ENCODE measurements at regions not wholly inside any gene's neighbourhood (a gene's known extent, or its start where the extent isn't known, plus 50 kb on each side); places are given as distances from the start of the nearest gene placed in this dataset.

- CTCF ChIA-PET = interaction anchor here (0.6 kb wide), 1 partner anchor 508 kb away, joined by 3 read pairs; no protein-coding TSS in a partner anchor
- H3K9me3 Mint-ChIP-seq (ENCODE audit: low read depth, unreplicated experiment) = peaks cover 9% of the 10 kb centered on the region
- no peak for TF ChIP-seq CTCF (IDR thresholded peaks at IDR 0.05; ENCODE audit: unreplicated experiment)
- peaks cover 6% of the 10 kb centered on the region for H3K4me1 Mint-ChIP-seq (ENCODE audit: low read depth, unreplicated experiment)
- intact Hi-C loops (cut with micrococcal nuclease; ENCODE audit: unreplicated experiment) = no loop called here
- H3K4me3 Mint-ChIP-seq (ENCODE audit: low read depth, unreplicated experiment) = no peak overlapping the region
- BruUV-seq (replicated peaks) = no TSS peak
- H3K27ac Mint-ChIP-seq (ENCODE audit: unreplicated experiment) = no peak overlapping the region
- no peaks in the 10 kb centered on the region for H3K27me3 Mint-ChIP-seq (ENCODE audit: unreplicated experiment)
- no peak for DNase-seq
- H3K36me3 Mint-ChIP-seq (ENCODE audit: insufficient read depth, unreplicated experiment) = no peaks in the 10 kb centered on the region
Observed at GRCh38 chr18:14927701-14928100, 179.7 kb downstream of the ANKRD30B start.

GRCh38 chr18:14928396-14928795, 180.4 kb downstream of the ANKRD30B start:
- intact Hi-C loops (cut with micrococcal nuclease; ENCODE audit: unreplicated experiment) = no loop called here
- peak; percentile 11 for DNase-seq
- H3K9me3 Mint-ChIP-seq (ENCODE audit: low read depth, unreplicated experiment) = peaks cover 9% of the 10 kb centered on the region

GRCh38 chr18:14930076-14930475, 182.1 kb downstream of the ANKRD30B start:
- Mint-ChIP-seq H3K27ac (ENCODE audit: unreplicated experiment) (no peak overlapping the region), H3K4me1 (ENCODE audit: low read depth, unreplicated experiment) (peaks cover 6% of the 10 kb centered on the region), H3K4me3 (ENCODE audit: low read depth, unreplicated experiment) (no peak overlapping the region), H3K27me3 (ENCODE audit: unreplicated experiment) (no peaks in the 10 kb centered on the region), H3K9me3 (ENCODE audit: low read depth, unreplicated experiment) (peaks cover 5% of the 10 kb centered on the region), H3K36me3 (ENCODE audit: insufficient read depth, unreplicated experiment) (no peaks in the 10 kb centered on the region)
- intact Hi-C loops (cut with micrococcal nuclease; ENCODE audit: unreplicated experiment) = no loop called here
- BruUV-seq (replicated peaks) = no TSS peak
- no peak for DNase-seq
- TF ChIP-seq CTCF (IDR thresholded peaks at IDR 0.05; ENCODE audit: unreplicated experiment) = no peak
- CTCF ChIA-PET = no interaction called here

More at GRCh38 chr18:14928396-14928795, 180.4 kb downstream of the ANKRD30B start:
- Mint-ChIP-seq H3K27ac (ENCODE audit: unreplicated experiment) (no peak overlapping the region), H3K27me3 (ENCODE audit: unreplicated experiment) (no peaks in the 10 kb centered on the region), H3K4me1 (ENCODE audit: low read depth, unreplicated experiment) (peaks cover 6% of the 10 kb centered on the region), H3K4me3 (ENCODE audit: low read depth, unreplicated experiment) (no peak overlapping the region), H3K36me3 (ENCODE audit: insufficient read depth, unreplicated experiment) (no peaks in the 10 kb centered on the region)
- no TSS peak for BruUV-seq (replicated peaks)
- TF ChIP-seq CTCF (IDR thresholded peaks at IDR 0.05; ENCODE audit: unreplicated experiment) = no peak
- CTCF ChIA-PET = interaction anchor here (0.6 kb wide), 1 partner anchor 509 kb away, joined by 3 read pairs; no protein-coding TSS in a partner anchor

GRCh38 chr18:14930576-14930975, 182.6 kb downstream of the ANKRD30B start:
- intact Hi-C loops (cut with micrococcal nuclease; ENCODE audit: unreplicated experiment) = no loop called here
- no peak for TF ChIP-seq CTCF (IDR thresholded peaks at IDR 0.05; ENCODE audit: unreplicated experiment)
- Mint-ChIP-seq H3K27ac (ENCODE audit: unreplicated experiment) (no peak overlapping the region), H3K27me3 (ENCODE audit: unreplicated experiment) (no peaks in the 10 kb centered on the region), H3K4me1 (ENCODE audit: low read depth, unreplicated experiment) (peaks cover 2% of the 10 kb centered on the region), H3K36me3 (ENCODE audit: insufficient read depth, unreplicated experiment) (no peaks in the 10 kb centered on the region), H3K4me3 (ENCODE audit: low read depth, unreplicated experiment) (no peak overlapping the region), H3K9me3 (ENCODE audit: low read depth, unreplicated experiment) (peaks cover 5% of the 10 kb centered on the region)
- DNase-seq = no peak
- BruUV-seq (replicated peaks) = no TSS peak
- CTCF ChIA-PET = no interaction called here
